Neural cell (in vitro differentiated cells): ENCODE measurements at regions not wholly inside any gene's neighbourhood (a gene's known extent, or its start where the extent isn't known, plus 50 kb on each side); places are given as distances from the start of the nearest gene placed in this dataset.

Experiments
- CTCF ChIP-seq: fragments of 450-650 bp; IDR thresholded peaks from 2 replicates; pipeline ENCODE4 v1.5.1; 2014; ENCODE audit warnings: antibody characterized with exemption, mild to moderate bottlenecking, moderate library complexity; ENCODE audit not compliant: poor library complexity, severe bottlenecking
- EP300 ChIP-seq: fragments of 450-650 bp; conservative IDR thresholded peaks from 2 replicates; pipeline ENCODE4 v1.6.1; 2014; ENCODE audit warnings: antibody characterized with exemption, mild to moderate bottlenecking, moderate library complexity; ENCODE audit not compliant: poor library complexity, severe bottlenecking
- EZH2 ChIP-seq: fragments of 200-600, 300-800 bp; shearing (Covaris generic), sonication (generic); IDR thresholded peaks from 2 replicates; pipeline ENCODE4 v1.6.1; 2014; ENCODE audit warnings: antibody characterized with exemption, low read length, borderline replicate concordance, mild to moderate bottlenecking; ENCODE audit not compliant: insufficient read depth, poor library complexity, severe bottlenecking
- POLR2AphosphoS5 ChIP-seq: IDR thresholded peaks from 2 replicates; pipeline ENCODE4 v1.6.1; 2012
- REST ChIP-seq: IDR thresholded peaks from 2 replicates; pipeline ENCODE4 v1.6.1; 2012; ENCODE audit warnings: borderline replicate concordance
- SMC3 ChIP-seq: fragments of 450-650 bp; conservative IDR thresholded peaks from 2 replicates; pipeline ENCODE4 v1.6.1; 2014; ENCODE audit warnings: antibody characterized with exemption, mild to moderate bottlenecking, moderate library complexity; ENCODE audit not compliant: poor library complexity
- TAF1 ChIP-seq: IDR thresholded peaks from 2 replicates; pipeline ENCODE4 v1.6.1; 2012; ENCODE audit warnings: low read depth

GRCh38 chr16:50878536-50878935 is 136.7 kb downstream of the CYLD start:
- TF ChIP-seq POLR2AphosphoS5 (no peak), CTCF (no peak), EZH2 (no peak), EP300 (no peak), SMC3 (no peak), TAF1 (no peak), REST (no peak)
